GM20000 (cell line): ENCODE measurements at regions not wholly inside any gene's neighbourhood (a gene's known extent, or its start where the extent isn't known, plus 50 kb on each side); places are given as distances from the start of the nearest gene placed in this dataset.

Source experiments
- DNase-seq: peaks from one replicate; pipeline ENCODE4 v3.0.0; 2012; ENCODE audit warnings: low spot score
- TF ChIP-seq, protein P1 (sequence below): IDR thresholded peaks from 2 replicates; pipeline ENCODE4 v1.5.1; 2012; ENCODE audit warnings: mild to moderate bottlenecking, control low read depth; ENCODE audit errors: extremely low read depth, missing control alignments

DNA sequence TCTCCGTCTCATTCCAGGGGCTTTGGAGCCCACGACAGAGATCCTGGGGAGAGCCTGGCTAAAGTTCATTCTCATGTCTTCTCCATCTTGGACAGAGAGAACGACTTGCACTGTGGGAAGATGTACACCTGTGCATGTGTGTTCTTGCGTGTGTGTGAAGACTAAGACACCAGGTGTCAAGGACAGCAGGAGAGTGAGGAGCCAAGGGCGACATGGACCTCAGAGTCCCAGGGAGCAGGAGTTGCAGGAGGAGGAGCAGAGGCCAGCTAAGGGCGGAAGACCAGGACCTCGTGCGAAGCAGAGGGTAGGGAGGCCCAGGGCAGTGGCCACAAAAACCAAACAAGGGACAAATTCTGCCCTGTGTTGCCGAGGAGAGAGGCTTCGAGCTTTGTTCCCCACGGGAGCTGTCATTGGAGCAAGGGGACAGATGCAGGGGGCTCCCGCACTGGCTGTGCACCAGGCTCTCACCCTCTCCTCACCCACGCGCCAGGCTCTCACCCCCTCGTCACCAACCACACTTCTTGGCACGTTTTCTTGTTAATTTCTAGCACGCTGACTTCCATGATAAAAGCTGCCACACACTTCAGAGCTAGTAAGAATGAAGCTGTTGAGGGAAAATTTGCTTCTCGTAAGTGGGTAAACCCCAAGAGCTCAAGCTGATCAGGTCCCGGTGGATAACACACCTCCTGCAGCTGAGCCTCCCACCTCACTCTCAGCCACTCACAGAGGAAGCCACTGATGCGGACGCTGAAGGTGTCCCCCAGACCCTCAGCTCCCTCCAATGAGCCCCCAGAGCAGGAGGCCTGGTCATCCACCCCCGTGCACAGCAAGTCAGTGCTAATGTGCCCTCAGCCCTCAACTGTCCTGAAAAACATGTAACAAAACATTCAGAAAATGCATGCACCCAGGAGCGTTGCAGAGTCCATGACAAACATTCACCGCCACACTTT is 62.6 kb downstream of the DLL1 start:
- TF ChIP-seq, protein P1, sequence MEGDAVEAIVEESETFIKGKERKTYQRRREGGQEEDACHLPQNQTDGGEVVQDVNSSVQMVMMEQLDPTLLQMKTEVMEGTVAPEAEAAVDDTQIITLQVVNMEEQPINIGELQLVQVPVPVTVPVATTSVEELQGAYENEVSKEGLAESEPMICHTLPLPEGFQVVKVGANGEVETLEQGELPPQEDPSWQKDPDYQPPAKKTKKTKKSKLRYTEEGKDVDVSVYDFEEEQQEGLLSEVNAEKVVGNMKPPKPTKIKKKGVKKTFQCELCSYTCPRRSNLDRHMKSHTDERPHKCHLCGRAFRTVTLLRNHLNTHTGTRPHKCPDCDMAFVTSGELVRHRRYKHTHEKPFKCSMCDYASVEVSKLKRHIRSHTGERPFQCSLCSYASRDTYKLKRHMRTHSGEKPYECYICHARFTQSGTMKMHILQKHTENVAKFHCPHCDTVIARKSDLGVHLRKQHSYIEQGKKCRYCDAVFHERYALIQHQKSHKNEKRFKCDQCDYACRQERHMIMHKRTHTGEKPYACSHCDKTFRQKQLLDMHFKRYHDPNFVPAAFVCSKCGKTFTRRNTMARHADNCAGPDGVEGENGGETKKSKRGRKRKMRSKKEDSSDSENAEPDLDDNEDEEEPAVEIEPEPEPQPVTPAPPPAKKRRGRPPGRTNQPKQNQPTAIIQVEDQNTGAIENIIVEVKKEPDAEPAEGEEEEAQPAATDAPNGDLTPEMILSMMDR = no peak
- DNase-seq = no peak

DNA sequence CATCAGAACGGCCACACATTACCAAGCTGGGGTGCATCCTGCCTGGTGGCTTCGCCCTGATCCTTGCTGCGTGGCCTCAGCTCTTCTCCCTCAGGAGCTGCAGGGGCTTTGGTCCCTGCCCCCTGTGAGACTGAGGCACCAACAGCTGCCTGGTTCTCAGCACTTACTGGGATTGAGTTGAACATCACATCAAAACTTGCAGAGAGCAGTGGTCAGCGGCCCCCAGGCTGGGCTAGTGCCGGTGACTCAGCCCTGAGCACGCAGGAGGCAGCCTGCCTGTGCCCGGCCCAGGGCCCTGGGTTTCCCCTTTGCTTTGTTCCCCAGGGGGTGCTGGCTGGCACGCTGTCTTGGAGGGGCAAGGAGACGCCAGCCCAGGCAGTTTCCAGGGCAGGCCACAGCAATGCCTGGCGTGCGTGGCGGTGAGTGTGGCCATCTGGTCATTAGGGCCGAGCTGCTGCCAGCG is 63.3 kb downstream of the DLL1 start:
- no peak for DNase-seq
- TF ChIP-seq, protein P1 = no peak

DNA sequence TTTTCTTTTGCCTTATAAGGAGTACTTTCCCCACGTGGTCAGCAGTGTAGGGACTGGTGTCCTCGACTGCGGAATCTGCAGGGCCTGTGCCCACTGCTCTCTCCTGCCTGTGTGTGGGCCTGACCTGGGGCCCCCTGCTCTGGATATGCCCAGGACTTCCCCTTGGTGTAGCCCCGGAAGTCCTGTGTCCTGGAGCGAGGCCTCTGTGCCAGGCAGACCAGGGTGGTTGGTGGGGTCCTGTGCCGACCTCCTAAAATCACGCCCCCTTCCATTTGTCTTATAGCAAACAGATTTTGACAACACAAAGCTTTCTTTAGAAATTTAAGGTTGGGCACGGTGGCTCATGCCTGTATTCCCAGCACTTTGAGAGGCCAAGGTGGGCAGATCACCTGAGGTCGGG is 64.2 kb downstream of the DLL1 start:
- no peak for DNase-seq
- TF ChIP-seq, protein P1 = no peak

DNA sequence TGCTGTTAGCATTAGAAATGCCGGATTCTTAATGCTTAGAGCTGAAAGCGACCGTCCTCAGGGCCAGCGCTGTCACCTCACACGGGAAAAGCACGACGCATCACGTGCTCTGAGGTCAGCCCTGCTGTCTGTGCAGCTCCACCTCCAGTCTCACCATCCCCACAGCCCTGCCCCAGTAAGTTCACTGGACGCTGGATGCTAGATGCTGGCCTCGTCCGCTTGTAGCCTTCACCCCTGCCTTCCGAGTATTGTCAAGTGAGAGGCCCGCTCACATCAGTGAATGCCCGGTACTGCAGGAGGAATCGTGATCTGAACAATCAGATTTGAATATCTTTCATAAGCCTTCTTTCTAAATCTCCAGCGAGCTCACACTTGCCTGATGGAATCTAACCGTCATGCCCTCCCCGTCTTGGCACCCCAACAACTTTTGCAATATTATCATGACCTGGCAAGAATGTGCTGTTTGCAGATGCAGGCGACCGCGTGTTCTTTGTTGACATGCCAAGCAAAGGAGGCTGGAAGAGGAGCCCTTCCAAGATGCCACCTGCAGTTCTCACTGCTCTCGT is 64.9 kb downstream of the DLL1 start:
- TF ChIP-seq, protein P1 = no peak

DNA sequence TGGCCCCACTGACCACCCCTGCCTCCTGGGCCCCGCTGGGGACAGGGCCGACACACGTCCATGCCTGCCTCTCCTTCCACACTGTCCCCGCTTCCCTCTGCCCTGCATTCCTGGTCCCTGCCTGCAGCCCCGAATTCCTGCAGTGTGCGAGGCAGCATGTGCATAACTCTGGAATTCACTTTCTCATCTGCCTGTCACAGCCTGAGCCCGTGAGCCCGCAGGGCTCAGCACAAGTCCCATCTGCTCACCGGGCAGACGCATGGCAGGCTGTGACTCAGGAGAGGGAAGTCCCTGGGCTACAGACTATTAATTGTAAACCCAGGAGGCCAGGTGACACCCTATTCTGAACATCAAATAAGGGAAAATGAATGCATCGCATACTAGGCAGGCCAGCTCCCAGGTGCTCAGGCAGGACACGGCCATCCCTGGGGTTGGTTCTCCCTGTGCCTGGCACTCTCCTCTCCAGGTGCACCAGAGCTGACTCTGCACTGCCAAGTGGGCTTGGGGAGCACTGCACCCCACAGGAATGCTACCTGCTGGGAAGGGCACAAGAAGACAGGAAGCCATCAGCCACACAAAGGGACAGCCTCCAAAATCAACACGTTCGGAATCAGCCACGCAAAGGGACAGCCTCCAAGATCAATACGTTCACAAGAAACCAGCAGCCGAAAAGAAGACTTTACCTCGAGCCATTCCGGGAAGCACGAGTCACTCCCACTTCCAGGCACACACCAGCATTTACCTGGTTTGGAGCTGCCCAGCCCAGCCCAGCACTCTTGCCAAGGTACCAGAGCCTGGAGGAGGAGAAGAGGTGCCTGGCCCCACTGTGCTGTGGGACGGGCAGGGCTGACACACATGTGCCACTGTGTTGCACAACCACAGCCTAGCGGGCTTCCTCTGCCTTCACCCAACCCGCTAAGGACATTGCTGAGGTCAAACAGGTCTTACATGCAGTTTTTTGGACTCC is 65.9 kb downstream of the DLL1 start:
- DNase-seq = no peak
- TF ChIP-seq, protein P1 = no peak

More for the DNA sequence above, 64.9 kb downstream of the DLL1 start:
- DNase-seq = no peak

DNA sequence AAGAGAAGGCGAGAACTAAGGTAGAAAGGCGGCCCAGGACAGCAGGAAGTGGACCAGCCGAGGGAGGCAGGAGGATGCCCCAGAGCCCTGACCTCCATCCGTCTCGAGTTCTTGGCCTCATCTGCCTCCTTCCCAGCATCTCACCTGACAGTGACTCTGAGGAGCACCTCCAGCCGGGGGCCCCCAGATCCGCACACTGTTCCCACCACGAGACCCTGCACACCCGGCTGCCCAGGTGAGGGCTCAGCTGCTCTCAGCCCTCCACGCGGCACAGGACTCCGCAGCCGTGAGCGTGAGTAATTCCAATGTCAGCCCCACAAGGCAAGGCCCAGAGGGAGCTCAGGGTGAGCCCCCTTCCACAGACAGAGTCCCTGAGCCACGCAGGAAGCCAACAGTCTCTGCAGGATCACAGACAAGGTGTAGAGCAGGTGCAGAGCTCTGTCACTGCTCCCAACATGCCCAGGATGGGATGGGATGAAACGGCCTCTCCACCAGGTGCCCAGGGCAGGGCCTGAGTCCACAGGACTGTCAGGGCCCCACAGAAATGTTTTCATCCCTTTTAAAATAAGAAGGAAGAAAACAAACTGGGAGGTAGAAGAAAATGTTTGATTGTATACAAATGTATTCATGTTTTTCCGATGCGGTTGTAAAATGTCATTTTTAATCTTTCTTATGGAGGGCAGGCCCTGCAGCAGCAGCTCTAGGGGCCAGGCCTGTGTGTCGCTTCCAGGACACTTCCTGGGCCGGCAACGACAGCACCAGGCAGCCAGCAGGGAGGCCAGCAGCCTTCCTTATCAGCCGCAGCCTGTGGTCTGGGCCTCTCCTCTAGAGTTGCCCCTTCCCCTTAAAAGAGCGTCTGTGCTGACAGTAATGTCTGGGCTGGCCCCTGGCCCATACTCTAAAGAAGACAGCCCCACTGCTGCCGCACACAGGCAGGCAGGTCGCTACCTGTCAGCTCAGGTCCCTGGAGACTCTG is 66.9 kb downstream of the DLL1 start:
- DNase-seq = no peak
- TF ChIP-seq, protein P1 = no peak
